Retinal pigment epithelial cell (primary cell): ENCODE measurements at regions not wholly inside any gene's neighbourhood (a gene's known extent, or its start where the extent isn't known, plus 50 kb on each side); places are given as distances from the start of the nearest gene placed in this dataset.
"Not testable (repeated sequence)": the region's sequence is repeated elsewhere in the genome, so short reads cannot be mapped to it uniquely, and the experiment has no call there.

Experiments
- DNase-seq: peaks from one replicate; pipeline ENCODE4 v3.0.0-alpha.2; 2010; ENCODE audit warnings: low read depth
- H3K4me3 ChIP-seq: 2 replicates; pipeline ENCODE4 v1.5.1; 2011; ENCODE audit warnings: mild to moderate bottlenecking, low read length, control low read depth, moderate library complexity
- CTCF ChIP-seq: conservative IDR thresholded peaks from 2 replicates; pipeline ENCODE4 v1.5.1; 2011; ENCODE audit warnings: low read depth, low read length, control low read depth, inconsistent platforms

GRCh38 chr10:15430969-15431771 is 60.1 kb upstream of the FAM171A1 start:
- TF ChIP-seq CTCF, result no peak
- H3K4me3 ChIP-seq, result no peak overlapping the region
- no peak for DNase-seq

- H3K4me3 ChIP-seq, result no peak overlapping the region
- no peak for DNase-seq
- TF ChIP-seq CTCF, result no peak
Measured at GRCh38 chr10:15428681-15429080, 57.6 kb upstream of the FAM171A1 start.

- peak; percentile 62 for TF ChIP-seq CTCF
- peak; percentile 11 for DNase-seq
- H3K4me3 ChIP-seq, result no peak overlapping the region
Measured at GRCh38 chr10:15427843-15428414, 56.8 kb upstream of the FAM171A1 start.

- DNase-seq, result no peak
- no peak for TF ChIP-seq CTCF
Measured at GRCh38 chr10:15426558-15426957, 55.5 kb upstream of the FAM171A1 start.

GRCh38 chr10:15426115-15426514 is 55.0 kb upstream of the FAM171A1 start:
- no peak for TF ChIP-seq CTCF
- no peak for DNase-seq
- H3K4me3 ChIP-seq, result no peak overlapping the region

More at GRCh38 chr10:15426558-15426957, 55.5 kb upstream of the FAM171A1 start:
- no peak overlapping the region for H3K4me3 ChIP-seq

GRCh38 chr10:15421875-15422274 is 50.8 kb upstream of the FAM171A1 start:
- not testable (repeated sequence) for H3K4me3 ChIP-seq, DNase-seq
